H9 (cell line): ENCODE measurements at regions not wholly inside any gene's neighbourhood (a gene's known extent, or its start where the extent isn't known, plus 50 kb on each side); places are given as distances from the start of the nearest gene placed in this dataset.

Experiments used
- DNase-seq: peaks from one replicate; pipeline ENCODE4 v3.0.0-alpha.2; 2017
- H2AFZ ChIP-seq: one replicate; pipeline ENCODE4 v1.6.1; 2013; ENCODE audit warnings: mild to moderate bottlenecking, low read length, control low read depth, moderate library complexity
- H2AK5ac ChIP-seq: 2 replicates; pipeline ENCODE4 v1.6.1; 2013; ENCODE audit warnings: low read length, control low read depth, mixed read lengths; ENCODE audit not compliant: insufficient read length
- H2BK120ac ChIP-seq: one replicate; pipeline ENCODE4 v1.6.1; 2013; ENCODE audit warnings: low read depth, mild to moderate bottlenecking, low read length, control low read depth, inconsistent platforms; ENCODE audit not compliant: poor library complexity, severe bottlenecking
- H2BK12ac ChIP-seq: 2 replicates; pipeline ENCODE4 v1.6.1; 2013; ENCODE audit warnings: low read length, control low read depth, mixed read lengths, low read depth; ENCODE audit not compliant: insufficient read length
- H2BK15ac ChIP-seq: 2 replicates; pipeline ENCODE4 v1.6.1; 2013; ENCODE audit warnings: low read depth, low read length, control low read depth
- H2BK20ac ChIP-seq: one replicate; pipeline ENCODE4 v1.6.1; 2013; ENCODE audit warnings: low read depth, mild to moderate bottlenecking, low read length, control low read depth, inconsistent platforms; ENCODE audit not compliant: poor library complexity, severe bottlenecking
- H2BK5ac ChIP-seq: 2 replicates; pipeline ENCODE4 v1.6.1; 2013; ENCODE audit warnings: low read length, control low read depth, mixed read lengths; ENCODE audit not compliant: insufficient read length
- H3K14ac ChIP-seq: 2 replicates; pipeline ENCODE4 v1.6.1; 2013; ENCODE audit warnings: low read length, control low read depth; ENCODE audit not compliant: insufficient read depth
- H3K18ac ChIP-seq: 2 replicates; pipeline ENCODE4 v1.6.1; 2013; ENCODE audit warnings: low read depth, mild to moderate bottlenecking, mixed read lengths, low read length, control low read depth; ENCODE audit not compliant: insufficient read length
- H3K23ac ChIP-seq: 2 replicates; pipeline ENCODE4 v1.6.1; 2013; ENCODE audit warnings: low read length, control low read depth, mixed read lengths, low read depth; ENCODE audit not compliant: insufficient read length
- H3K23me2 ChIP-seq: 2 replicates; pipeline ENCODE4 v1.6.1; 2013; ENCODE audit warnings: low read depth, mild to moderate bottlenecking, mixed read lengths, low read length, control low read depth; ENCODE audit not compliant: insufficient read length, poor library complexity, severe bottlenecking
- H3K27ac ChIP-seq: 2 replicates; pipeline ENCODE4 v1.5.1; 2013; ENCODE audit warnings: low read length, control low read depth, mixed read lengths, low read depth; ENCODE audit not compliant: insufficient read length
- H3K27me3 ChIP-seq: 2 replicates; pipeline ENCODE4 v1.6.1; 2013; ENCODE audit warnings: low read length, control low read depth, inconsistent platforms; ENCODE audit not compliant: insufficient read depth
- H3K4ac ChIP-seq: 2 replicates; pipeline ENCODE4 v1.6.1; 2013; ENCODE audit warnings: low read depth, mild to moderate bottlenecking, control low read depth, inconsistent platforms, low read length, moderate library complexity
- H3K4me1 ChIP-seq: 2 replicates; pipeline ENCODE4 v1.6.1; 2013; ENCODE audit warnings: low read length, control low read depth, inconsistent platforms; ENCODE audit not compliant: insufficient read depth
- H3K4me2 ChIP-seq: 2 replicates; pipeline ENCODE4 v1.6.1; 2013; ENCODE audit warnings: low read length, control low read depth, mixed read lengths; ENCODE audit not compliant: insufficient read length, insufficient read depth
- H3K56ac ChIP-seq: 2 replicates; pipeline ENCODE4 v1.6.1; 2013; ENCODE audit warnings: low read depth, mild to moderate bottlenecking, mixed read lengths, low read length, control low read depth; ENCODE audit not compliant: insufficient read length
- H3K79me1 ChIP-seq: 2 replicates; pipeline ENCODE4 v1.6.1; 2013; ENCODE audit warnings: low read depth, mild to moderate bottlenecking, moderate library complexity, low read length, control low read depth, inconsistent platforms; ENCODE audit not compliant: insufficient read depth, poor library complexity, severe bottlenecking
- H3K79me2 ChIP-seq: 2 replicates; pipeline ENCODE4 v1.6.1; 2013; ENCODE audit warnings: low read length, control low read depth, inconsistent platforms; ENCODE audit not compliant: insufficient read depth
- H3K9ac ChIP-seq: 2 replicates; pipeline ENCODE4 v1.6.1; 2013; ENCODE audit warnings: low read length, control low read depth, mixed read lengths; ENCODE audit not compliant: insufficient read length; ENCODE audit errors: extremely low read depth
- H3K9me3 ChIP-seq: one replicate; pipeline ENCODE4 v1.6.1; 2013; ENCODE audit warnings: low read depth, low read length, inconsistent platforms; ENCODE audit not compliant: control insufficient read depth
- H3T11ph ChIP-seq: one replicate; pipeline ENCODE4 v1.6.1; 2013; ENCODE audit warnings: mild to moderate bottlenecking, low read length, control low read depth, inconsistent platforms
- H4K20me1 ChIP-seq: one replicate; pipeline ENCODE4 v1.6.1; 2013; ENCODE audit not compliant: control insufficient read depth, insufficient read length, insufficient read depth
- H4K5ac ChIP-seq: 2 replicates; pipeline ENCODE4 v1.6.1; 2013; ENCODE audit warnings: low read depth, mild to moderate bottlenecking, mixed read lengths, low read length, control low read depth; ENCODE audit not compliant: insufficient read length
- H4K8ac ChIP-seq: replicated peaks from 2 replicates; pipeline ENCODE4 v1.6.1; 2013; ENCODE audit warnings: low read length, control low read depth, mixed read lengths, low read depth; ENCODE audit not compliant: insufficient read length
- H4K91ac ChIP-seq: 2 replicates; pipeline ENCODE4 v1.6.1; 2013; ENCODE audit warnings: low read depth, mild to moderate bottlenecking, moderate library complexity, mixed read lengths, low read length, control low read depth; ENCODE audit not compliant: insufficient read length
- H3K27ac Mint-ChIP-seq, 3 experiments: 2 replicates in 2 of 3; 3 replicates in 1 of 3; pipeline ENCODE4 v1.8.0; 2020 to 2021; ENCODE audit warnings: mixed read lengths in 3 of 3, mild to moderate bottlenecking in 1 of 3, moderate library complexity in 1 of 3
- H3K27me3 Mint-ChIP-seq: 2 replicates; pipeline ENCODE4 v1.8.0; 2021; ENCODE audit warnings: low read depth, mild to moderate bottlenecking, moderate library complexity, mixed read lengths
- H3K36me3 Mint-ChIP-seq, 3 experiments: 2 replicates in 2 of 3; 3 replicates in 1 of 3; pipeline ENCODE4 v1.8.0; 2020 to 2021; ENCODE audit warnings: low read depth in 3 of 3, mixed read lengths in 3 of 3; ENCODE audit not compliant: insufficient read depth in 1 of 3
- H3K4me1 Mint-ChIP-seq, 2 experiments: 2 replicates each; pipeline ENCODE4 v1.8.0; 2020; ENCODE audit warnings: mixed read lengths in 2 of 2
- H3K4me3 Mint-ChIP-seq, 2 experiments: 2 replicates in 1 of 2; 3 replicates in 1 of 2; pipeline ENCODE4 v1.8.0; 2020 to 2021; ENCODE audit warnings: mild to moderate bottlenecking in 2 of 2, mixed read lengths in 2 of 2, moderate library complexity in 1 of 2
- H3K9me3 Mint-ChIP-seq, 2 experiments: 2 replicates in 1 of 2; 3 replicates in 1 of 2; pipeline ENCODE4 v1.8.0; 2020; ENCODE audit warnings: mild to moderate bottlenecking in 2 of 2, mixed read lengths in 2 of 2, moderate library complexity in 1 of 2
- CTCF ChIP-seq: fragments of 200-600 bp; sonication (generic); conservative IDR thresholded peaks from 3 replicates; pipeline ENCODE4 v1.8.0; 2021; ENCODE audit warnings: antibody characterized with exemption, mild to moderate bottlenecking
- WGBS: extraction: QIAGEN DNeasy Blood & Tissue Kit; methylation state at CpG from one replicate; pipeline ENCODE4 v1.1.7; 2013; ENCODE audit warnings: missing lambda C conversion rate, low lambda C conversion rate, mixed read lengths; ENCODE audit not compliant: insufficient read length; ENCODE audit errors: extremely low coverage; 5-methylcytosine and 5-hydroxymethylcytosine counted together

GRCh38 chr5:3537942-3538341, 57.7 kb upstream of the IRX1 start:
- no peaks in the 10 kb centered on the region; a peak in 1 of 7 replicates for H3K36me3 Mint-ChIP-seq
- H3T11ph ChIP-seq, result no peak overlapping the region
- H4K5ac ChIP-seq, result no peak overlapping the region

More at GRCh38 chr5:3537942-3538341, 57.7 kb upstream of the IRX1 start:
- Histone ChIP-seq H2BK15ac (no peak overlapping the region), H4K91ac (no peak overlapping the region), H4K8ac (no peak overlapping the region), H3K14ac (no peak overlapping the region; the same call in 1 of the 2 replicates), H2AFZ (no peak overlapping the region), H3K18ac (no peak overlapping the region), H3K27ac (no peak overlapping the region), H3K9me3 (no peaks in the 10 kb centered on the region), H3K79me1 (no peaks in the 10 kb centered on the region), H2BK20ac (no peak overlapping the region), H4K20me1 (peaks cover 2% of the 10 kb centered on the region), H3K9ac (no peak overlapping the region), H3K23ac (no peak overlapping the region), H2BK120ac (no peak overlapping the region), H2AK5ac (no peak overlapping the region), H3K4ac (no peak overlapping the region), H3K27me3 (no peaks in the 10 kb centered on the region), H3K79me2 (no peaks in the 10 kb centered on the region), H3K23me2 (no peaks in the 10 kb centered on the region), H3K56ac (no peak overlapping the region), H2BK12ac (no peak overlapping the region), H3K4me1 (no peaks in the 10 kb centered on the region), H2BK5ac (no peak overlapping the region), H3K4me2 (no peak overlapping the region)
- Mint-ChIP-seq H3K27ac (no peak overlapping the region), H3K9me3 (peaks cover 0 to 3% of the 10 kb centered on the region in 2 experiments; a peak in 2 of 5 replicates), H3K27me3 (peaks cover 4% of the 10 kb centered on the region; the same call in 1 of the 2 replicates), H3K4me1 (peaks cover 0 to 3% of the 10 kb centered on the region in 2 experiments; a peak in 1 of 4 replicates), H3K4me3 (no peak overlapping the region)
- WGBS, result no CpG with 5 or more reads among the region's 8 CpGs
- no peak for DNase-seq
- TF ChIP-seq CTCF, result no peak
